IMR-90 (cell line): ENCODE measurements at regions not wholly inside any gene's neighbourhood (a gene's known extent, or its start where the extent isn't known, plus 50 kb on each side); places are given as distances from the start of the nearest gene placed in this dataset.

Experiments used
- ATAC-seq: fragments of 200-7000 bp; cut with Tn5 transposase; 2 replicates; pipeline ENCODE4 v1.9.1; 2020; ENCODE audit warnings: low read depth, mild to moderate bottlenecking, moderate library complexity
- BruUV-seq: library from RNA; stranded (reverse); fragments of 400-500 nt; replicated peaks from 2 replicates; lab custom pipeline; 2021; lab: Mats Ljungman, UMichigan
- CTCF ChIA-PET: fragments of 300-600 bp; formaldehyde crosslinking; extraction: SDS; loops from one replicate; lab custom pipeline; 2021; ENCODE audit warnings: antibody characterized with exemption; lab: Yijun Ruan, JAX
- POLR2A ChIA-PET: fragments of 300-600 bp; sonication (Branson Sonifier 250); formaldehyde crosslinking; loops from one replicate; lab custom pipeline; 2022; ENCODE audit warnings: antibody characterized with exemption; ENCODE audit not compliant: unreplicated experiment; lab: Charles Lee
- DNase-seq: peaks from one replicate; pipeline ENCODE4 v3.0.0; 2013
- H2AFZ ChIP-seq: replicated peaks from 2 replicates; pipeline ENCODE3; 2013; ENCODE audit warnings: low read length, mild to moderate bottlenecking; ENCODE audit not compliant: poor library complexity
- H2AK5ac ChIP-seq: 2 replicates; pipeline ENCODE4 v1.6.1; 2013; ENCODE audit warnings: low read depth, low read length, inconsistent platforms
- H2AK9ac ChIP-seq: replicated peaks from 2 replicates; pipeline ENCODE3; 2013; ENCODE audit warnings: mild to moderate bottlenecking, low read depth, low read length, moderate library complexity; ENCODE audit not compliant: poor library complexity
- H2BK120ac ChIP-seq: 2 replicates; pipeline ENCODE4 v1.6.1; 2013; ENCODE audit warnings: low read depth, low read length, inconsistent platforms
- H2BK15ac ChIP-seq: 3 replicates; pipeline ENCODE4 v1.6.1; 2013; ENCODE audit warnings: low read depth, low read length, inconsistent platforms
- H2BK20ac ChIP-seq: 2 replicates; pipeline ENCODE4 v1.6.1; 2013; ENCODE audit warnings: low read depth, mild to moderate bottlenecking, inconsistent platforms, low read length, moderate library complexity
- H2BK5ac ChIP-seq: 2 replicates; pipeline ENCODE4 v1.6.1; 2013; ENCODE audit warnings: mild to moderate bottlenecking, low read depth, low read length, inconsistent platforms; ENCODE audit not compliant: poor library complexity, severe bottlenecking
- H3K14ac ChIP-seq: replicated peaks from 2 replicates; pipeline ENCODE4 v1.6.1; 2013; ENCODE audit warnings: low read depth, low read length, inconsistent platforms
- H3K18ac ChIP-seq: 2 replicates; pipeline ENCODE4 v1.6.1; 2013; ENCODE audit warnings: low read depth, low read length, control low read depth
- H3K23ac ChIP-seq: 2 replicates; pipeline ENCODE4 v1.6.1; 2013; ENCODE audit warnings: low read depth, low read length, inconsistent platforms
- H3K27ac ChIP-seq: 2 replicates; pipeline ENCODE4 v1.5.1; 2013; ENCODE audit warnings: mild to moderate bottlenecking, control low read depth, low read length; ENCODE audit not compliant: insufficient read depth
- H3K27me3 ChIP-seq: 2 replicates; pipeline ENCODE4 v1.6.1; 2013; ENCODE audit warnings: low read length; ENCODE audit not compliant: control insufficient read depth, insufficient read depth
- H3K36me3 ChIP-seq: 2 replicates; pipeline ENCODE4 v1.6.1; 2013; ENCODE audit warnings: low read length, mixed read lengths; ENCODE audit not compliant: control insufficient read depth, insufficient read depth
- H3K4ac ChIP-seq: 2 replicates; pipeline ENCODE4 v1.6.1; 2013; ENCODE audit warnings: low read depth, low read length, inconsistent platforms
- H3K4me1 ChIP-seq: 2 replicates; pipeline ENCODE4 v1.6.1; 2013; ENCODE audit warnings: low read length, mixed read lengths; ENCODE audit not compliant: control insufficient read depth, insufficient read depth
- H3K4me2 ChIP-seq: 2 replicates; pipeline ENCODE4 v1.6.1; 2013; ENCODE audit warnings: low read depth, mild to moderate bottlenecking, control low read depth, low read length, moderate library complexity
- H3K4me3 ChIP-seq: 2 replicates; pipeline ENCODE4 v1.5.1; 2013; ENCODE audit warnings: low read depth, mild to moderate bottlenecking, control low read depth, low read length, moderate library complexity; ENCODE audit not compliant: insufficient read depth
- H3K56ac ChIP-seq: 2 replicates; pipeline ENCODE4 v1.6.1; 2013; ENCODE audit warnings: low read length, inconsistent platforms; ENCODE audit not compliant: insufficient read depth; ENCODE audit errors: extremely low read depth
- H3K79me1 ChIP-seq, 2 experiments: 2 replicates each; pipeline ENCODE4 v1.6.1; 2013; ENCODE audit warnings: low read length in 2 of 2, inconsistent platforms in 1 of 2, low read depth in 1 of 2
- H3K9ac ChIP-seq: 2 replicates; pipeline ENCODE4 v1.6.1; 2013; ENCODE audit warnings: low read depth, low read length, control low read depth
- H3K9me1 ChIP-seq: 2 replicates; pipeline ENCODE4 v1.6.1; 2013; ENCODE audit warnings: low read length, inconsistent platforms; ENCODE audit not compliant: insufficient read depth
- H3K9me3 ChIP-seq: 2 replicates; pipeline ENCODE4 v1.6.1; 2013; ENCODE audit warnings: low read length; ENCODE audit not compliant: control insufficient read depth, insufficient read depth
- H4K20me1 ChIP-seq: 2 replicates; pipeline ENCODE4 v1.6.1; 2013; ENCODE audit warnings: low read length, inconsistent platforms; ENCODE audit not compliant: insufficient read depth
- H4K5ac ChIP-seq: 2 replicates; pipeline ENCODE4 v1.6.1; 2013; ENCODE audit warnings: mild to moderate bottlenecking, low read depth, low read length, control low read depth
- H4K8ac ChIP-seq, 2 experiments: 2 replicates each; pipeline ENCODE4 v1.6.1; 2013; ENCODE audit warnings: low read depth in 2 of 2, low read length in 2 of 2, control low read depth in 1 of 2, inconsistent platforms in 1 of 2
- H4K91ac ChIP-seq: 2 replicates; pipeline ENCODE4 v1.6.1; 2013; ENCODE audit warnings: low read depth, low read length, inconsistent platforms; ENCODE audit not compliant: insufficient read depth
- BHLHE40 ChIP-seq: fragments of 150-350 bp; IDR thresholded peaks from 2 replicates; pipeline ENCODE4 v1.6.1; 2016; ENCODE audit warnings: mild to moderate bottlenecking, low read depth, low read length
- CEBPB ChIP-seq: IDR thresholded peaks from 2 replicates; pipeline ENCODE4 v1.6.1; 2012; ENCODE audit warnings: low read depth, low read length, improper control_type of control experiment
- CHD1 ChIP-seq: IDR thresholded peaks from 2 replicates; pipeline ENCODE4 v1.6.1; 2012; ENCODE audit warnings: low read depth, low read length, improper control_type of control experiment
- ELK1 ChIP-seq: fragments of 150-350 bp; IDR thresholded peaks from 2 replicates; pipeline ENCODE4 v1.6.1; 2016; ENCODE audit warnings: low read depth, mild to moderate bottlenecking, low read length, moderate library complexity, borderline replicate concordance
- FOS ChIP-seq: fragments of 150-350 bp; IDR thresholded peaks from 2 replicates; pipeline ENCODE4 v1.6.1; 2016; ENCODE audit warnings: low read depth, low read length
- MAFK ChIP-seq: IDR thresholded peaks from 2 replicates; pipeline ENCODE4 v1.6.1; 2012; ENCODE audit warnings: low read depth, low read length, improper control_type of control experiment
- MAZ ChIP-seq: IDR thresholded peaks from 2 replicates; pipeline ENCODE4 v1.6.1; 2012; ENCODE audit warnings: low read depth, mild to moderate bottlenecking, low read length, improper control_type of control experiment, moderate library complexity, borderline replicate concordance
- MXI1 ChIP-seq: IDR thresholded peaks from 2 replicates; pipeline ENCODE4 v1.6.1; 2012; ENCODE audit warnings: low read depth, mild to moderate bottlenecking, low read length, moderate library complexity, borderline replicate concordance
- NFE2L2 ChIP-seq: fragments of 150-350 bp; IDR thresholded peaks from 2 replicates; pipeline ENCODE4 v1.6.1; 2016; ENCODE audit warnings: low read depth, mild to moderate bottlenecking, low read length
- POLR2A ChIP-seq: IDR thresholded peaks from 2 replicates; pipeline ENCODE4 v1.6.1; 2012; ENCODE audit warnings: mild to moderate bottlenecking, low read depth, low read length
- RAD21 ChIP-seq: IDR thresholded peaks from 2 replicates; pipeline ENCODE4 v1.6.1; 2012; ENCODE audit warnings: low read length, improper control_type of control experiment
- RCOR1 ChIP-seq: IDR thresholded peaks from 2 replicates; pipeline ENCODE4 v1.6.1; 2012; ENCODE audit warnings: mild to moderate bottlenecking, low read length, improper control_type of control experiment; ENCODE audit not compliant: insufficient replicate concordance
- RFX5 ChIP-seq: IDR thresholded peaks from 2 replicates; pipeline ENCODE4 v1.8.0; 2012; ENCODE audit warnings: low read depth, mild to moderate bottlenecking, low read length, moderate library complexity
- SMC3 ChIP-seq: fragments of 150-350 bp; IDR thresholded peaks from 2 replicates; pipeline ENCODE4 v1.6.1; 2016; ENCODE audit warnings: low read depth, mild to moderate bottlenecking, antibody characterized with exemption, low read length, moderate library complexity
- WGBS, 2 experiments: methylation state at CpG; one replicate each; pipeline versions ENCODE4 v1.1.5 to v1.1.7; 2013; ENCODE audit warnings: missing lambda C conversion rate in 2 of 2; ENCODE audit not compliant: insufficient read length in 1 of 2; ENCODE audit errors: extremely low coverage in 2 of 2; 5-methylcytosine and 5-hydroxymethylcytosine counted together
- dilution Hi-C: fragments of 300-500 bp; cut with HindIII; formaldehyde crosslinking; loops from one replicate; pipeline ENCODE4 v1.14.3; 2018; ENCODE audit warnings: low sequenced_read_pairs; ENCODE audit not compliant: unreplicated experiment
- in situ Hi-C: fragments of 300-500 bp; cut with MboI; formaldehyde crosslinking; loops from 3 replicates; pipeline ENCODE4 v1.14.3; 2019; ENCODE audit warnings: low sequenced_read_pairs, inconsistent platforms, mixed read lengths
- intact Hi-C: fragments of 100-400 bp; cut with micrococcal nuclease; formaldehyde crosslinking; loops from 2 replicates; pipeline ENCODE4 v1.10.0; 2022
- TF ChIP-seq, protein P1 (sequence below): conservative IDR thresholded peaks from 2 replicates; pipeline ENCODE4 v1.5.1; 2012; ENCODE audit warnings: mild to moderate bottlenecking, low read depth, low read length, improper control_type of control experiment
- TF ChIP-seq, protein P2 (sequence below): fragments of 150-350 bp; IDR thresholded peaks from 2 replicates; pipeline ENCODE4 v1.6.1; 2017; ENCODE audit warnings: mild to moderate bottlenecking, antibody characterized with exemption, low read length, low read depth

GRCh38 chr2:9697909-9698308 is 67.1 kb upstream of the YWHAQ start:
- Histone ChIP-seq H3K9ac (no peak overlapping the region), H4K5ac (no peak overlapping the region), H3K36me3 (no peaks in the 10 kb centered on the region), H4K20me1 (no peaks in the 10 kb centered on the region), H3K4me1 (peaks cover 8% of the 10 kb centered on the region), H2AK9ac (peak overlapping the region; percentile 62), H2AK5ac (no peak overlapping the region), H3K79me1 (no peaks in the 10 kb centered on the region), H3K4me2 (no peak overlapping the region), H3K9me3 (no peaks in the 10 kb centered on the region), H2BK20ac (no peak overlapping the region), H4K91ac (no peak overlapping the region), H3K56ac (no peak overlapping the region), H3K9me1 (peaks cover 9% of the 10 kb centered on the region), H2BK15ac (no peak overlapping the region), H3K4me3 (no peak overlapping the region), H2BK5ac (no peak overlapping the region), H4K8ac (no peak overlapping the region), H2AFZ (no peak overlapping the region), H3K4ac (no peak overlapping the region), H3K18ac (no peak overlapping the region), H2BK120ac (no peak overlapping the region), H3K27ac (no peak overlapping the region), H3K27me3 (peaks cover 5% of the 10 kb centered on the region; the same call in 1 of the 2 replicates), H3K14ac (no peak overlapping the region), H3K23ac (no peak overlapping the region)
- TF ChIP-seq RAD21, result no peak
- TF ChIP-seq BHLHE40, result no peak
- no peak for TF ChIP-seq RFX5
- TF ChIP-seq MAFK, result no peak
- no peak for TF ChIP-seq POLR2A
- TF ChIP-seq MAZ, result no peak
- TF ChIP-seq CHD1, result no peak
- TF ChIP-seq SMC3, result no peak
- no peak for TF ChIP-seq MXI1
- no peak for TF ChIP-seq CEBPB
- TF ChIP-seq, protein P1, sequence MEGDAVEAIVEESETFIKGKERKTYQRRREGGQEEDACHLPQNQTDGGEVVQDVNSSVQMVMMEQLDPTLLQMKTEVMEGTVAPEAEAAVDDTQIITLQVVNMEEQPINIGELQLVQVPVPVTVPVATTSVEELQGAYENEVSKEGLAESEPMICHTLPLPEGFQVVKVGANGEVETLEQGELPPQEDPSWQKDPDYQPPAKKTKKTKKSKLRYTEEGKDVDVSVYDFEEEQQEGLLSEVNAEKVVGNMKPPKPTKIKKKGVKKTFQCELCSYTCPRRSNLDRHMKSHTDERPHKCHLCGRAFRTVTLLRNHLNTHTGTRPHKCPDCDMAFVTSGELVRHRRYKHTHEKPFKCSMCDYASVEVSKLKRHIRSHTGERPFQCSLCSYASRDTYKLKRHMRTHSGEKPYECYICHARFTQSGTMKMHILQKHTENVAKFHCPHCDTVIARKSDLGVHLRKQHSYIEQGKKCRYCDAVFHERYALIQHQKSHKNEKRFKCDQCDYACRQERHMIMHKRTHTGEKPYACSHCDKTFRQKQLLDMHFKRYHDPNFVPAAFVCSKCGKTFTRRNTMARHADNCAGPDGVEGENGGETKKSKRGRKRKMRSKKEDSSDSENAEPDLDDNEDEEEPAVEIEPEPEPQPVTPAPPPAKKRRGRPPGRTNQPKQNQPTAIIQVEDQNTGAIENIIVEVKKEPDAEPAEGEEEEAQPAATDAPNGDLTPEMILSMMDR, result no peak
- TF ChIP-seq, protein P2, sequence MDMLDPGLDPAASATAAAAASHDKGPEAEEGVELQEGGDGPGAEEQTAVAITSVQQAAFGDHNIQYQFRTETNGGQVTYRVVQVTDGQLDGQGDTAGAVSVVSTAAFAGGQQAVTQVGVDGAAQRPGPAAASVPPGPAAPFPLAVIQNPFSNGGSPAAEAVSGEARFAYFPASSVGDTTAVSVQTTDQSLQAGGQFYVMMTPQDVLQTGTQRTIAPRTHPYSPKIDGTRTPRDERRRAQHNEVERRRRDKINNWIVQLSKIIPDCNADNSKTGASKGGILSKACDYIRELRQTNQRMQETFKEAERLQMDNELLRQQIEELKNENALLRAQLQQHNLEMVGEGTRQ, result no peak
- no peak for TF ChIP-seq NFE2L2
- TF ChIP-seq RCOR1, result no peak
- TF ChIP-seq ELK1, result no peak
- no peak for TF ChIP-seq FOS
- intact Hi-C loops, result no loop called here
- in situ Hi-C loops, result no loop called here
- dilution Hi-C loops, result no loop called here
- ATAC-seq (no peak), DNase-seq (no peak)
- CTCF ChIA-PET, result no interaction called here
- POLR2A ChIA-PET, result no interaction called here
- WGBS, 2 experiments, result 60% methylated on average over 1 of the region's 5 CpGs; no CpG with 5 or more reads in 1 of the 2 experiments
- BruUV-seq, result no TSS peak
